ENCODE measurements at regions not wholly inside any gene's neighbourhood (a gene's known extent, or its start where the extent isn't known, plus 50 kb on each side); places are given as distances from the start of the nearest gene placed in this dataset.

GRCh38 chr3:163043074-163043473 is 1546.5 kb downstream of the OTOL1 start:
- Histone ChIP-seq H3K4me1 (ENCODE audit: control insufficient read depth, insufficient read depth, low read length, poor library complexity, severe bottlenecking) (no peaks in the 10 kb centered on the region), H3K4me3 (ENCODE audit: extremely low read depth, insufficient read depth, low read length, poor library complexity, severe bottlenecking) (no peak overlapping the region), H3K36me3 (ENCODE audit: control insufficient read depth, insufficient read depth, low read length) (no peaks in the 10 kb centered on the region), H3K27ac (ENCODE audit: low read depth, low read length, severe bottlenecking) (no peak overlapping the region), H3K9me3 (ENCODE audit: control insufficient read depth, low read length) (no peaks in the 10 kb centered on the region)
- 75 to 100% methylated on average over 1 to 2 of the region's 3 CpGs for WGBS, 2 experiments (ENCODE audit: insufficient coverage in 2 of 2)

- Histone ChIP-seq H3K36me3 (ENCODE audit: control insufficient read depth, insufficient read depth, low read length) (no peaks in the 10 kb centered on the region), H3K9me3 (ENCODE audit: control insufficient read depth, low read length) (no peaks in the 10 kb centered on the region), H3K4me1 (ENCODE audit: control insufficient read depth, insufficient read depth, low read length, poor library complexity, severe bottlenecking) (peaks cover 5% of the 10 kb centered on the region), H3K27ac (ENCODE audit: low read depth, low read length, severe bottlenecking) (no peak overlapping the region), H3K4me3 (ENCODE audit: extremely low read depth, insufficient read depth, low read length, poor library complexity, severe bottlenecking) (no peak overlapping the region)
- 83% methylated on average over 2 of the region's 2 CpGs; no CpG with 5 or more reads in 1 of the 2 experiments for WGBS, 2 experiments (ENCODE audit: insufficient coverage in 2 of 2)
These were observed 1549.3 kb downstream of the OTOL1 start for GRCh38 chr3:163045945-163046344.

GRCh38 chr3:163048881-163049280 is 1552.3 kb downstream of the OTOL1 start:
- no peaks in the 10 kb centered on the region for H3K36me3 ChIP-seq (ENCODE audit: control insufficient read depth, insufficient read depth, low read length)
- no CpG with 5 or more reads among the region's 1 CpG for WGBS, 2 experiments (ENCODE audit: insufficient coverage in 2 of 2)

GRCh38 chr3:163056874-163057497 is 1560.4 kb downstream of the OTOL1 start:
- Histone ChIP-seq H3K36me3 (ENCODE audit: control insufficient read depth, insufficient read depth, low read length) (no peaks in the 10 kb centered on the region), H3K9me3 (ENCODE audit: control insufficient read depth, low read length) (no peaks in the 10 kb centered on the region)
- 0 to 20% methylated on average over 1 of the region's 2 CpGs for WGBS, 2 experiments (ENCODE audit: insufficient coverage in 2 of 2)

More at GRCh38 chr3:163048881-163049280, 1552.3 kb downstream of the OTOL1 start:
- Histone ChIP-seq H3K27ac (ENCODE audit: low read depth, low read length, severe bottlenecking) (no peak overlapping the region), H3K9me3 (ENCODE audit: control insufficient read depth, low read length) (no peaks in the 10 kb centered on the region), H3K4me1 (ENCODE audit: control insufficient read depth, insufficient read depth, low read length, poor library complexity, severe bottlenecking) (peaks cover 5% of the 10 kb centered on the region), H3K4me3 (ENCODE audit: extremely low read depth, insufficient read depth, low read length, poor library complexity, severe bottlenecking) (no peak overlapping the region)

GRCh38 chr3:163058031-163058854 is 1561.6 kb downstream of the OTOL1 start:
- Histone ChIP-seq H3K36me3 (ENCODE audit: control insufficient read depth, insufficient read depth, low read length) (no peaks in the 10 kb centered on the region), H3K4me3 (ENCODE audit: extremely low read depth, insufficient read depth, low read length, poor library complexity, severe bottlenecking) (no peak overlapping the region), H3K9me3 (ENCODE audit: control insufficient read depth, low read length) (no peaks in the 10 kb centered on the region), H3K4me1 (ENCODE audit: control insufficient read depth, insufficient read depth, low read length, poor library complexity, severe bottlenecking) (no peaks in the 10 kb centered on the region), H3K27ac (ENCODE audit: low read depth, low read length, severe bottlenecking) (no peak overlapping the region)
- 85 to 89% methylated on average over 5 to 7 of the region's 11 CpGs for WGBS, 2 experiments (ENCODE audit: insufficient coverage in 2 of 2)

More at GRCh38 chr3:163056874-163057497, 1560.4 kb downstream of the OTOL1 start:
- H3K27ac ChIP-seq (ENCODE audit: low read depth, low read length, severe bottlenecking): no peak overlapping the region
- no peaks in the 10 kb centered on the region for H3K4me1 ChIP-seq (ENCODE audit: control insufficient read depth, insufficient read depth, low read length, poor library complexity, severe bottlenecking)
- H3K4me3 ChIP-seq (ENCODE audit: extremely low read depth, insufficient read depth, low read length, poor library complexity, severe bottlenecking): no peak overlapping the region

GRCh38 chr3:163071713-163072112 is 1575.1 kb downstream of the OTOL1 start:
- Histone ChIP-seq H3K9me3 (ENCODE audit: control insufficient read depth, low read length) (peaks cover 10% of the 10 kb centered on the region), H3K36me3 (ENCODE audit: control insufficient read depth, insufficient read depth, low read length) (no peaks in the 10 kb centered on the region), H3K27ac (ENCODE audit: low read depth, low read length, severe bottlenecking) (no peak overlapping the region), H3K4me1 (ENCODE audit: control insufficient read depth, insufficient read depth, low read length, poor library complexity, severe bottlenecking) (no peaks in the 10 kb centered on the region), H3K4me3 (ENCODE audit: extremely low read depth, insufficient read depth, low read length, poor library complexity, severe bottlenecking) (no peak overlapping the region)
- 100% methylated on average over 1 of the region's 2 CpGs; no CpG with 5 or more reads in 1 of the 2 experiments for WGBS, 2 experiments (ENCODE audit: insufficient coverage in 2 of 2)
